ENCODE measurements at regions not wholly inside any gene's neighbourhood (a gene's known extent, or its start where the extent isn't known, plus 50 kb on each side); places are given as distances from the start of the nearest gene placed in this dataset.

DNA sequence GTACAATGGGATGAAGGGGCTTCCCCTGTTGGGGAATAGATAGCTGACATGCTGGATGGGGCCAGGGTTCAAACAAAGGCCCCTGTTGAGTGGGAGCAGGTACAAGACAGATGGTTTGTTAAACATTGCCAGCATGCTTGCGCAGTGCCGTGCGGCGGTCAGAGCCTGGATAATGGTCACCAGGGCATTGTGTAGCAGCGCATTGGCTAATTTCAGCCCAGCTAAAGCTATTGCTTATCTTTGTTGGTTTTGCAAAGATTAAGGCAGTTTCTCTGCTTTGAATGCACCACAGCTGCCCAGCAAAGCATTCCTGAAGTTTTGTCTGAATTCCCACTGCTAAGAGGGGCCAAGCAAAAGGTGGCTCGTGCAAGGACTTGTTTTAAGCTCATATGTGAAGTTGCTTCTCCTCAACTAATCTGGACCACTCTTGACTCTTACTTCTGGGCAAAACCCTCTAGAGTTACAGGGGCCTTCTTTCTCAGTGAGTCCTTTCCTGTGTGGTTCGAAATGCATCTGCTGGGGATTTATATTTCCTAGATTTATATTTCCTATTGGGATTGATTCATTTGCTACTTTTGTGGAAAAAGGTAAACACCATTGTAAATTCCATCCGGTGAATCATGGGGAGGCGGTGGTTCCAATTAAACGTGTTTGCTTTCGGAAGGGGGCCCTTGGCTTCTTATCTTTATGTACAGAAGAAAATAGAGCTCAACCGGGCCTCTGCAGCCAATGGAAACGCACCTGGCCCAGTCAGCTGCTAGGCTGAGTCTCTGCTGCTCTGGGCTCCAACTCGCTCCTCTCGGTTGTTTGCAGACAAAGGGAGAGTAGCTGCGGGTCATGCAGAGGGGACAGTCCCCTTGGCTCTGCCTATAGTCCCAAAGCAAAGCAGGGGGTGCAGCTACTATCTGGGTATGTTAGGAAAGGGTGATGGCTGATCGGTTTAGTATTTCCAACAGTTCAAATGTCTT lies 72.1 kb downstream of the FOXA2 start:
- no peaks in the 10 kb centered on the region for H3K27me3 ChIP-seq (ENCODE audit: control insufficient read depth, low read length)
- no peaks in the 10 kb centered on the region for H3F3A ChIP-seq (ENCODE audit: control insufficient read depth, insufficient read depth)
- H3K9me2 ChIP-seq (replicated peaks; ENCODE audit: control insufficient read depth, low read length): no peaks in the 10 kb centered on the region
- H4K20me1 ChIP-seq (ENCODE audit: control insufficient read depth, insufficient read depth, low read depth, low read length): no peaks in the 10 kb centered on the region
- no peaks in the 10 kb centered on the region for H3K9me3 ChIP-seq (ENCODE audit: control insufficient read depth, insufficient read depth, low read length)
- no peaks in the 10 kb centered on the region for H3K4me1 ChIP-seq (ENCODE audit: control insufficient read depth, low read length)
- no peaks in the 10 kb centered on the region for H3K79me2 ChIP-seq (ENCODE audit: control insufficient read depth, low read length)
- no peaks in the 10 kb centered on the region for H3K36me3 ChIP-seq (ENCODE audit: control insufficient read depth, low read length)
- no peak overlapping the region for H3K27ac ChIP-seq (ENCODE audit: low read depth, low read length)
- no peak overlapping the region for H3K4me3 ChIP-seq (ENCODE audit: low read length)
- no peak for TF ChIP-seq EZH2phosphoT487 (IDR thresholded peaks at IDR 0.05; ENCODE audit: borderline replicate concordance, low read length)
- TF ChIP-seq, protein P1, sequence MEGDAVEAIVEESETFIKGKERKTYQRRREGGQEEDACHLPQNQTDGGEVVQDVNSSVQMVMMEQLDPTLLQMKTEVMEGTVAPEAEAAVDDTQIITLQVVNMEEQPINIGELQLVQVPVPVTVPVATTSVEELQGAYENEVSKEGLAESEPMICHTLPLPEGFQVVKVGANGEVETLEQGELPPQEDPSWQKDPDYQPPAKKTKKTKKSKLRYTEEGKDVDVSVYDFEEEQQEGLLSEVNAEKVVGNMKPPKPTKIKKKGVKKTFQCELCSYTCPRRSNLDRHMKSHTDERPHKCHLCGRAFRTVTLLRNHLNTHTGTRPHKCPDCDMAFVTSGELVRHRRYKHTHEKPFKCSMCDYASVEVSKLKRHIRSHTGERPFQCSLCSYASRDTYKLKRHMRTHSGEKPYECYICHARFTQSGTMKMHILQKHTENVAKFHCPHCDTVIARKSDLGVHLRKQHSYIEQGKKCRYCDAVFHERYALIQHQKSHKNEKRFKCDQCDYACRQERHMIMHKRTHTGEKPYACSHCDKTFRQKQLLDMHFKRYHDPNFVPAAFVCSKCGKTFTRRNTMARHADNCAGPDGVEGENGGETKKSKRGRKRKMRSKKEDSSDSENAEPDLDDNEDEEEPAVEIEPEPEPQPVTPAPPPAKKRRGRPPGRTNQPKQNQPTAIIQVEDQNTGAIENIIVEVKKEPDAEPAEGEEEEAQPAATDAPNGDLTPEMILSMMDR (IDR thresholded peaks at IDR 0.05; ENCODE audit: low read depth, low read length, poor library complexity, severe bottlenecking): no peak
- no peak overlapping the region for H3K4me2 ChIP-seq (ENCODE audit: low read length)

DNA sequence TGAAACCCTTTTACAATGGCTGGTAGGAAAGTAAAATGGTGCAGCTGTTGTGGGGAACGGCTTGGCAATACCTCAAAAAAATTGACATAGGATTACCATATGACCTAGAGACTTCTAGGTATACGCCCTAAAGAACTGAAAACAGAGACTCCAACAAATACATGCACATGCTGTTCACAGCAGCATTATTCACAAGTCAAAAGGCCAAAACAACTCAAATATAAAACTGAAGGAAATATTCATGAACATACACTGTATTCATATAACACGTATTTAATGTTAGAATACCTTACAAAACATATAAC lies 74.6 kb downstream of the FOXA2 start:
- H3K4me3 ChIP-seq (ENCODE audit: low read length): no peak overlapping the region
- no peaks in the 10 kb centered on the region for H3F3A ChIP-seq (ENCODE audit: control insufficient read depth, insufficient read depth)
- no peaks in the 10 kb centered on the region for H4K20me1 ChIP-seq (ENCODE audit: control insufficient read depth, insufficient read depth, low read depth, low read length)
- no peak overlapping the region for H3K4me2 ChIP-seq (ENCODE audit: low read length)
- H3K27ac ChIP-seq (ENCODE audit: low read depth, low read length): no peak overlapping the region
- no peaks in the 10 kb centered on the region for H3K27me3 ChIP-seq (ENCODE audit: control insufficient read depth, low read length)
- H3K79me2 ChIP-seq (ENCODE audit: control insufficient read depth, low read length): no peaks in the 10 kb centered on the region
- no peaks in the 10 kb centered on the region for H3K36me3 ChIP-seq (ENCODE audit: control insufficient read depth, low read length)
- TF ChIP-seq EZH2phosphoT487 (IDR thresholded peaks at IDR 0.05; ENCODE audit: borderline replicate concordance, low read length): no peak
- TF ChIP-seq, protein P1 (IDR thresholded peaks at IDR 0.05; ENCODE audit: low read depth, low read length, poor library complexity, severe bottlenecking): no peak
- no peaks in the 10 kb centered on the region for H3K9me2 ChIP-seq (replicated peaks; ENCODE audit: control insufficient read depth, low read length)
- no peaks in the 10 kb centered on the region for H3K4me1 ChIP-seq (ENCODE audit: control insufficient read depth, low read length)
- no peaks in the 10 kb centered on the region for H3K9me3 ChIP-seq (ENCODE audit: control insufficient read depth, insufficient read depth, low read length)

DNA sequence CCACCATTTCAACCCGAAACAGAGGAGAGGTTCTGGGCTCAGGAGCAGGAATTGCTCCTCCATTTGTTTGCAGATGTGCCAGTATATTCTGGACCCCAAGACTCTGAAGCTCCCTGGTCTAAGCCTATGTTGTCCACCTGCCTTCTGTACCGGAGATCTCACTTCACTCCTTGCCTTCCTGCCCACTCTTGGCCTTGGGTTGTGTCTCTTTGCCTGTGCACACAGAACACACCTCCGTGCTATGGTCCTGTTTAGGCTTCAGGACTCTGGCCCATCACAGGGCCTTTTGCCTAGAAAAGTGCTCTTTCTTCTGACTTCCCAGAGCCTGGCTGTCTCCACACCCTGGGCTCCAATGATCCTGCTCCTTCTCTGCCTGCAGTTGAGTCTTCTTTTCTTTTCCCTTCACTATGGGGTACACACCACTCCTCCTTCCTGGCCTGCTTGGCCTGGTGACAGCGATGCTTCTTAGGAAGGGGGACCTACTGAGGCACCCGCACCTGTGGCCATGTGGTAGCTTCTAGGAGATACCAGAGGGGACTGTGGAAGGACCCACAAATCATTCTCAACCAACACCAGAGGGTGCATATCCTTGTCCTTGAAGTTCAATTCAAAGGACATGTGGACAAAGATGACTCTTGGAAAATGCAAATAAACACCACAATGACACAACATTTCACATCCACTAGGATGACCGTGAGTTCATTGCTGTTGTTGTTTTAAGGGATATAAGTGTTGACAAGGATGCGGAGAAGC lies 75.1 kb downstream of the FOXA2 start:
- Histone ChIP-seq H4K20me1 (ENCODE audit: control insufficient read depth, insufficient read depth, low read depth, low read length) (no peaks in the 10 kb centered on the region), H3F3A (ENCODE audit: control insufficient read depth, insufficient read depth) (no peaks in the 10 kb centered on the region), H3K36me3 (ENCODE audit: control insufficient read depth, low read length) (no peaks in the 10 kb centered on the region), H3K4me2 (ENCODE audit: low read length) (no peak overlapping the region), H3K9me2 (replicated peaks; ENCODE audit: control insufficient read depth, low read length) (no peaks in the 10 kb centered on the region), H3K9me3 (ENCODE audit: control insufficient read depth, insufficient read depth, low read length) (no peaks in the 10 kb centered on the region), H3K4me3 (ENCODE audit: low read length) (no peak overlapping the region), H3K27ac (ENCODE audit: low read depth, low read length) (no peak overlapping the region), H3K27me3 (ENCODE audit: control insufficient read depth, low read length) (no peaks in the 10 kb centered on the region), H3K79me2 (ENCODE audit: control insufficient read depth, low read length) (no peaks in the 10 kb centered on the region), H3K4me1 (ENCODE audit: control insufficient read depth, low read length) (no peaks in the 10 kb centered on the region)
- TF ChIP-seq, protein P1 (IDR thresholded peaks at IDR 0.05; ENCODE audit: low read depth, low read length, poor library complexity, severe bottlenecking): no peak
- TF ChIP-seq EZH2phosphoT487 (IDR thresholded peaks at IDR 0.05; ENCODE audit: borderline replicate concordance, low read length): no peak

Data from DOHH2 (cell line).